Breast epithelium (tissue), 3 donors: ENCODE measurements at regions not wholly inside any gene's neighbourhood (a gene's known extent, or its start where the extent isn't known, plus 50 kb on each side); places are given as distances from the start of the nearest gene placed in this dataset.

ENCODE experiments used
- POLR2A ChIP-seq: fragments of 450-650 bp; IDR thresholded peaks from one replicate; pipeline ENCODE4 v1.6.1; 2016; ENCODE audit warnings: antibody characterized with exemption, mild to moderate bottlenecking, moderate library complexity
- TF ChIP-seq, protein P1 (sequence below), 3 donors: fragments of 450-650 bp; IDR thresholded peaks; one replicate each; pipeline ENCODE4 v1.5.1; 2016 to 2017; ENCODE audit warnings: antibody characterized with exemption in 3 of 3, mild to moderate bottlenecking in 3 of 3, moderate library complexity in 3 of 3

DNA sequence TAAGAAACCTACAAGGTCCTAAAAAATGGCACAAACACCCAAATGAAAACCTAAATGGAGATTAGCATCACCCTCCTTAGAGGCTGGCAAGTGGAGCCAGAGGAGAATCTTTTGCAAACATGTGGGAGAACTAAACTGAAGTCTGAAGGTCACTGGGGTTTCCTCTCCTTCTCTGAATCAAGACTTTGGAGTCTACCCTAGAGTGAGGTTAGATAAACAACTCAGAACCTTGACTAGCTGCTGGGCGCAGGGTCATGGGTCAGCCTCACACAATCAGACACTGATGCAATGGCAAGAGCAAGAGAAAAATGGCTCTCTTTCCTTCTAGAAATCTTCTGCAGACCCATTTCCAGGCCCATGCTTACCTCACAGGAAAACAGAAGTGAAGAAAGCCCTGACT is 165.8 kb downstream of the KCTD12 start:
- TF ChIP-seq, protein P1, sequence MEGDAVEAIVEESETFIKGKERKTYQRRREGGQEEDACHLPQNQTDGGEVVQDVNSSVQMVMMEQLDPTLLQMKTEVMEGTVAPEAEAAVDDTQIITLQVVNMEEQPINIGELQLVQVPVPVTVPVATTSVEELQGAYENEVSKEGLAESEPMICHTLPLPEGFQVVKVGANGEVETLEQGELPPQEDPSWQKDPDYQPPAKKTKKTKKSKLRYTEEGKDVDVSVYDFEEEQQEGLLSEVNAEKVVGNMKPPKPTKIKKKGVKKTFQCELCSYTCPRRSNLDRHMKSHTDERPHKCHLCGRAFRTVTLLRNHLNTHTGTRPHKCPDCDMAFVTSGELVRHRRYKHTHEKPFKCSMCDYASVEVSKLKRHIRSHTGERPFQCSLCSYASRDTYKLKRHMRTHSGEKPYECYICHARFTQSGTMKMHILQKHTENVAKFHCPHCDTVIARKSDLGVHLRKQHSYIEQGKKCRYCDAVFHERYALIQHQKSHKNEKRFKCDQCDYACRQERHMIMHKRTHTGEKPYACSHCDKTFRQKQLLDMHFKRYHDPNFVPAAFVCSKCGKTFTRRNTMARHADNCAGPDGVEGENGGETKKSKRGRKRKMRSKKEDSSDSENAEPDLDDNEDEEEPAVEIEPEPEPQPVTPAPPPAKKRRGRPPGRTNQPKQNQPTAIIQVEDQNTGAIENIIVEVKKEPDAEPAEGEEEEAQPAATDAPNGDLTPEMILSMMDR (IDR thresholded peaks at IDR 0.05) = no peak
- TF ChIP-seq POLR2A = no peak
